GM21367 (cell line): ENCODE measurements at regions not wholly inside any gene's neighbourhood (a gene's known extent, or its start where the extent isn't known, plus 50 kb on each side); places are given as distances from the start of the nearest gene placed in this dataset.
"Not testable (repeated sequence)": the region's sequence is repeated elsewhere in the genome, so short reads cannot be mapped to it uniquely, and the experiment has no call there.

ENCODE experiments used
- ATAC-seq: cut with Tn5 transposase; IDR thresholded peaks from one replicate; pipeline ENCODE4 v1.9.1; 2021; ENCODE audit not compliant: unreplicated experiment

DNA sequence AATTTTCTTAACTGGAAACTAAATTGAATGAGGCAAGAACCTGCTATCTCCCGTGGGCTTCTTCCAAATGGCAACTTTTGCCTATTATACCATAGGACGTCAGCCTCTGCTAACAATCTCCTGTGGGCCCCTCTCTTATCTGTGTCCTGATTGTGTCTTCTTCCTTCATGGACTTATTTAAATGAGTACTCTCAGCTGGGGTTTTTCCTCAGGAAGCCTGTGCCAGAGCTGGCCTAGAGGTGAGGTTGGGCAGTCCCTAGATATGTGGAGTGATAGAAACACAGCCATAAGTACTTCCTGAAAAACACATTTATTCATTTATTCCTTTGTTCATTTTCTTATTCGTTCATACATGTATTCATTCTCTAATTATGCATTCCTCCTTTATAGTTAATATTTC is 712.5 kb upstream of the SLIT2 start:
- ATAC-seq: no peak

- no peak for ATAC-seq
These were observed 717.5 kb upstream of the SLIT2 start for GRCh38 chr4:19534159-19534558.

DNA sequence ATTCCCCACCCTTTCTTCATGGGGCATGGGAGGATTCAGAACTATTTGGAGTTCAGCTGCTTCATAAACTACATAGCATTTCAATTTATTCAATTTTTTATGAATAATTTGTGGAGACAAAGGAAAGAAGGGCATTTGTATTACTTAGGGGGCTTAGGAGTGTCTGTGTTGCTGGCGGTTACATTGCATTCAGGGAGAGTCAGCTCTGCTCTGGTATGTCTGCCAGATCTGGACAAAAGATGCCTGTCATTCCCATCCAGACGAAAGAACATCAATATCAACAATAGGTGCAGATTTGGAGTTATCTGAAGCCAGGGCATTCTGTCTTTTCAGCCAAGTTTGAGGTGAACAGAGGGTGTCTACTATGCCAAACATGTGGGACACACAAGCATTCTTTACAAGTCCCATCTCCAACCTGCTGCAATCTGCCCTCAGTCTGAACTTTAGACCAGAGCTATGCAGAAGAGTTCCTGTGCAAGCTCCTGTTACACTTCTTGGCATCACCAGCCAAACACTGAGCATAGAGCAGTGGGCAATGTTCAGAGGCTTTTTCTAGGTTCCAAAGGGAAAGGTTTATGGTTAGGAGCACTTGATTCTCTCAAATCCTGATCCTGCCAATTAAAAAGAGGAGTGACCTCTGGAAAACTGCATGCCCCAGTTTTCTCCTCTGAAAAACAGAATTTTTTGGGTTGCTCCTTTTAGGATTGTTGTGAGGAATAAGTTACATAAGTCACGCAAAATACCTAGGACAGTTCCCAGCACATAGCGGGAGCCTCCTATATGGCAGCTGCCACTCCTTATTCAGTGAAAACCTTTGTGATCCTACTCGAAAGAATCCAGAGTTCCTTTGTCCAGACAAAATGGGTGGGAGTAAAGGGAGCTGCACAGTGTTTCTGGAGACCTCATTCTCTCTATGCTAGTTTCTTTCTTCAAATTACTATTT is 719.5 kb upstream of the SLIT2 start:
- no peak for ATAC-seq

- ATAC-seq: no peak
These were observed 727.7 kb upstream of the SLIT2 start for GRCh38 chr4:19523964-19524363.

GRCh38 chr4:19522966-19523365 is 728.7 kb upstream of the SLIT2 start:
- ATAC-seq: no peak

GRCh38 chr4:19520939-19521520 is 730.7 kb upstream of the SLIT2 start:
- no peak for ATAC-seq

DNA sequence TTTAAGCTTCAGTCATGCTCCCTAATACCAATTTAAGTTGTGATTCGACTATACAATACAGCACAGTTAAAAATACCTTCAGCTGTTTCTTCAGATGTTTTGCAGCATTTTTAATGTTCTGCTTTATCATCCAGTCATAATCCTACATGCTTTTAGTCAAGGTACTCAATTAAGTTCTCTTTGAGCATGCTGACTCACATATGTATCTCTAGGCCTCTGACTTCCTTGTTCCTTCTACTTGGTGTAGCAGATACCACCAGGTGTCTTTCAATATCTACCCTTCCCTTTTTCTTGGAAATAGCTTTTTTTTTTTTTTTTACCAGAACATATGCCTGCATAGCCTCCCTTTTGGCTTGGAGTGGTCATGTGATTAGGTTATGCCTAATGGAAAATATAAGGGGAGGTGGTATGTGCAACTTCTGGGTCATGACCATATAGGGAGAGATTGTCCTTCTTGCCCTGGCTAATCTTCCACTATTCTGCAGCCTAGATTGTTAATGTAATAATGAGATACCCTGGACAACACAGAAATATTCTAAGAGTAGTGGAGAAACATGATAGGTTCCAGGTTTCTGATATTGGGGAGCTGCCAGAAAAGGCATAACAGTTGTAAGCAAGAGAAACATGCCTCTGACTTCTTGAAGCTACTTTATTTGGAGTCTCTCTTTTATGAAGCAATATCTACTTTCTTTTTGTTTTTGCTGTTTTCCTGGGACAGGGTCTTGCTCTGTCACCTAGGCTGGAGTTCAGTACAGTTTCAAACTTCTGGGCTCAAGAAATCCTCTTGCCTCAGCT is 737.2 kb upstream of the SLIT2 start:
- ATAC-seq: no peak

GRCh38 chr4:19512086-19512485 is 739.6 kb upstream of the SLIT2 start:
- ATAC-seq: no peak

- ATAC-seq: no peak
These were observed 740.7 kb upstream of the SLIT2 start for GRCh38 chr4:19510993-19511392.

- no peak for ATAC-seq
These were observed 743.3 kb upstream of the SLIT2 start for GRCh38 chr4:19508442-19508841.

DNA sequence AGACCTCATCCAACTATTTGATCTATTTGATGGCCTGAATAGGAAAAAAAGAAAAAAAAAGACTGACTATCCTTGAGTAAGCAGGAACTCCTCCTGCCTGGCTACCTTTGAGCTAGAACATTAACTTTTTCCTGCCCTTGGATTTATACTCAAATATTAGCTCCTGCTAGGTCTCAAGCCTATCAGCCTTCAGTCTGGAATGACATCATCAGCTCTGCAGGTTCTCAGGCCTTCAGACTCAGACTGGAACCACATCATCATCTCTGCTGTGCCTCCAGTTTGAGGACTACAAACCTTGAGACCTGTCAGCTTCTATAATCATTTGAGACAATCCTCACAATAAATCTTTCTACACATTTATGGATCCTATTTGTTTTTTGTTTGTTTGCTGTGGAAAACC is 754.0 kb upstream of the SLIT2 start:
- ATAC-seq: no peak

GRCh38 chr4:19496756-19497155 is 754.9 kb upstream of the SLIT2 start:
- ATAC-seq: no peak

GRCh38 chr4:19494961-19495360 is 756.7 kb upstream of the SLIT2 start:
- ATAC-seq: no peak

- ATAC-seq: no peak
These were observed 759.1 kb upstream of the SLIT2 start for GRCh38 chr4:19492606-19493005.

DNA sequence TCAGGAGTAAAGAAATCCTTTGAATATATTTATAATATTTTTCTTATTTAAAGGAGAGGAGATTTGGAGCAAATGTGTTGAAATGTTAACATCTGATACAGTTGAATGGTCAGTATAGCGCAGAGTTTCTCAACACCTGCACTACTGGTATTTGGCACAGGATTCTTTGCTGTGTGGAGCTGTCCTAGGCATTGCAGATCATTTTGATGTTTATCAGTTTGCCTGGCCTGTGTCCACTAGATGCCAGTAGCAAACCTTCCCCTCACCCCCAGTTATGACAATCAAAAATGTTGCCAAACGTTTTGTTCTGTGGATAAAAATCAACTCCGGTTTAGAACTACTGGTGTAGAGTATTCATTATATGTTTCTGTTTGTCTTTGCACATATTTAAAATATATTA is 765.3 kb upstream of the SLIT2 start:
- ATAC-seq: no peak

DNA sequence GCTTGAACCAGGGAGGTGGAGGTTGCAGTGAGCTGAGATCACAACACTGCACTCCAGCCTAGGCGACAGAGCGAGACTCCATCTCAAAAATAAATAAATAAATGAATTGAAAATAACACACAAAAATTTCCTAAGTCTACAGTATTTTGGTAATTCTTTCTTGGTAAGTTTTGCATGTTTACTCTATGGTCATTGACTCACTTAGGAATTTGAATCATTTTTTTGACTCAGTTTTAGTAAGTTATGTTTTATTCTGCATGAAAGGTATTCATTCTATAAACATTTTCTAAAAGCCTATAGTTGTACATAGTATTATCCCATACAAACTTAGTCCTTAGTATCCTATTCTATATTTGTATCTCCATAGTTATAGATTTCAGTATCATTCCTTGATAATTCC is 772.9 kb upstream of the SLIT2 start:
- no peak for ATAC-seq

DNA sequence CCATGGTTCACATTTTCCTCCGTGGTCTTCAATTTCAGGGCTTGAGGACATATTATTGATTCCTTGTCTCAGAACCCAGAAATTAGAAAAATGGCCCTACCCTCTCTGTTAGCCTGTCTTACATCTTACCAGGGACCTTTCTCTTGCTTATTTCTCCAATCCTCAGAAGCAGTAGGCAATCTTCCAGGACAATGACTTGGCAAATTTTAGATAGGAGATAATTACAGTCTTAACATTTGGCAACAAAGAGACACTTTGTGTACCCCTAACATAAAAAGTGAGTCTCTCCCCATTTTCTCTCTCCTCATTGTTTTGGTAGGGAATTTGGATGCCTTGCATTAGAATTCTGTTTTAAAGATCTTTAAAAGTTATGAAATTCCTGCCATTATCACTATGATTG is 778.1 kb upstream of the SLIT2 start:
- ATAC-seq: no peak

- no peak for ATAC-seq
These were observed 779.0 kb upstream of the SLIT2 start for GRCh38 chr4:19472666-19473065.

GRCh38 chr4:19470001-19470400 is 781.7 kb upstream of the SLIT2 start:
- not testable (repeated sequence) for ATAC-seq

GRCh38 chr4:19462117-19462516 is 789.6 kb upstream of the SLIT2 start:
- no peak for ATAC-seq

GRCh38 chr4:19455850-19456602 is 795.7 kb upstream of the SLIT2 start:
- ATAC-seq: no peak
